H1 (cell line): ENCODE measurements at regions not wholly inside any gene's neighbourhood (a gene's known extent, or its start where the extent isn't known, plus 50 kb on each side); places are given as distances from the start of the nearest gene placed in this dataset.

Experiments
- CTCF ChIA-PET: fragments of 300-600 bp; sonication (Branson Sonifier 250); formaldehyde crosslinking; loops from one replicate; lab custom pipeline; 2021; ENCODE audit not compliant: partially characterized antibody; lab: Charles Lee
- POLR2A ChIA-PET: fragments of 300-600 bp; sonication (Branson Sonifier 250); formaldehyde crosslinking; loops from one replicate; lab custom pipeline; 2021; ENCODE audit warnings: inconsistent platforms; ENCODE audit not compliant: partially characterized antibody; lab: Charles Lee
- DNase-seq, 2 experiments: peaks; one replicate each; pipeline versions ENCODE4 v3.0.0 to v3.0.0-alpha.2; 2010 to 2022; ENCODE audit warnings: low spot score in 2 of 2, low read depth in 1 of 2, mixed read lengths in 1 of 2
- FAIRE-seq: peaks from 2 replicates; lab custom pipeline; 2011; peaks lifted over from hg19 to GRCh38; lab: Jason Lieb, UNC
- H2AFZ ChIP-seq: 2 replicates; pipeline ENCODE4 v1.8.1; 2012; ENCODE audit warnings: low read length, inconsistent platforms
- H2AK5ac ChIP-seq: 2 replicates; pipeline ENCODE4 v1.6.1; 2013; ENCODE audit warnings: low read depth, low read length
- H2BK120ac ChIP-seq: replicated peaks from 2 replicates; pipeline ENCODE3; 2013; ENCODE audit warnings: low read depth, low read length, inconsistent platforms
- H2BK12ac ChIP-seq: 2 replicates; pipeline ENCODE4 v1.6.1; 2013; ENCODE audit warnings: low read depth, low read length
- H2BK15ac ChIP-seq: 2 replicates; pipeline ENCODE4 v1.6.1; 2013; ENCODE audit warnings: low read length
- H2BK20ac ChIP-seq: 2 replicates; pipeline ENCODE4 v1.6.1; 2013; ENCODE audit warnings: low read length
- H2BK5ac ChIP-seq: 2 replicates; pipeline ENCODE4 v1.6.1; 2013; ENCODE audit warnings: low read depth, low read length
- H3K14ac ChIP-seq: 2 replicates; pipeline ENCODE4 v1.6.1; 2013; ENCODE audit warnings: inconsistent platforms; ENCODE audit not compliant: insufficient read length
- H3K18ac ChIP-seq: 2 replicates; pipeline ENCODE4 v1.6.1; 2013; ENCODE audit warnings: low read length; ENCODE audit errors: extremely low read depth
- H3K23ac ChIP-seq: 2 replicates; pipeline ENCODE4 v1.6.1; 2013; ENCODE audit warnings: inconsistent platforms; ENCODE audit not compliant: insufficient read length
- H3K23me2 ChIP-seq: 2 replicates; pipeline ENCODE4 v1.6.1; 2013; ENCODE audit warnings: low read depth, low read length
- H3K27ac ChIP-seq: 2 replicates; pipeline ENCODE4 v1.6.1; 2011; ENCODE audit warnings: low read depth, low read length, inconsistent platforms
- H3K27me3 ChIP-seq, 4 experiments: replicated peaks in 1 of 4; 1 replicate in 1 of 4; 2 replicates in 3 of 4; pipeline versions ENCODE4 v1.6.1 to v1.8.1; 2011 to 2013; ENCODE audit warnings: low read length in 3 of 4, mild to moderate bottlenecking in 3 of 4, inconsistent platforms in 2 of 4, mixed read lengths in 2 of 4, moderate library complexity in 1 of 4; ENCODE audit not compliant: control insufficient read depth in 3 of 4, insufficient read depth in 3 of 4; ENCODE audit errors: extremely low read depth in 1 of 4
- H3K36me3 ChIP-seq, 4 experiments: 2 replicates each; pipeline versions ENCODE4 v1.6.1 to v1.8.1; 2011 to 2013; ENCODE audit warnings: mild to moderate bottlenecking in 4 of 4, low read length in 3 of 4, moderate library complexity in 2 of 4, control low read depth in 1 of 4, inconsistent platforms in 1 of 4; ENCODE audit not compliant: insufficient read depth in 4 of 4, control insufficient read depth in 2 of 4
- H3K4ac ChIP-seq: replicated peaks from 2 replicates; pipeline ENCODE3; 2013; ENCODE audit warnings: low read length, low read depth, mixed read lengths, inconsistent platforms; ENCODE audit not compliant: insufficient read length
- H3K4me1 ChIP-seq, 4 experiments: replicated peaks in 1 of 4; 1 replicate in 1 of 4; 2 replicates in 3 of 4; pipeline versions ENCODE4 v1.6.1 to v1.8.1; 2011 to 2013; ENCODE audit warnings: low read length in 3 of 4, inconsistent platforms in 2 of 4, mixed read lengths in 1 of 4; ENCODE audit not compliant: insufficient read depth in 4 of 4, control insufficient read depth in 3 of 4
- H3K4me2 ChIP-seq, 2 experiments: 2 replicates each; pipeline versions ENCODE4 v1.6.1 to v1.8.1; 2011 to 2013; ENCODE audit warnings: low read depth in 2 of 2, low read length in 2 of 2, control low read depth in 1 of 2, inconsistent platforms in 1 of 2, mild to moderate bottlenecking in 1 of 2; ENCODE audit not compliant: insufficient read depth in 1 of 2
- H3K4me3 ChIP-seq, 4 experiments: fragments of 200-600, 300-600 bp in 1 of 4; sonication (generic), shearing (Covaris generic), sonication (Bioruptor Twin) in 1 of 4; 2 replicates each; pipeline versions ENCODE4 v1.5.1 to v1.8.1; 2011 to 2016; ENCODE audit warnings: low read length in 4 of 4, low read depth in 3 of 4, control low read depth in 2 of 4, inconsistent platforms in 2 of 4, mild to moderate bottlenecking in 2 of 4, mixed read lengths in 1 of 4, moderate library complexity in 1 of 4; ENCODE audit not compliant: insufficient read depth in 2 of 4; ENCODE audit errors: extremely low read depth in 1 of 4
- H3K56ac ChIP-seq: replicated peaks from 2 replicates; pipeline ENCODE3; 2013; ENCODE audit warnings: low read depth, mild to moderate bottlenecking, mixed read lengths, low read length, inconsistent platforms; ENCODE audit not compliant: insufficient read length
- H3K79me1 ChIP-seq: 2 replicates; pipeline ENCODE4 v1.6.1; 2013; ENCODE audit warnings: low read depth, low read length, control low read depth
- H3K79me2 ChIP-seq, 2 experiments: 2 replicates each; pipeline versions ENCODE4 v1.6.1 to v1.8.1; 2012 to 2013; ENCODE audit warnings: low read length in 2 of 2, mild to moderate bottlenecking in 2 of 2, inconsistent platforms in 1 of 2; ENCODE audit not compliant: insufficient read depth in 2 of 2, control insufficient read depth in 1 of 2
- H3K9ac ChIP-seq, 4 experiments: replicated peaks in 1 of 4; 1 replicate in 1 of 4; 2 replicates in 3 of 4; pipeline versions ENCODE4 v1.6.1 to v1.8.1; 2011 to 2013; ENCODE audit warnings: low read depth in 3 of 4, low read length in 3 of 4, control low read depth in 2 of 4, mild to moderate bottlenecking in 2 of 4, moderate library complexity in 2 of 4, inconsistent platforms in 1 of 4; ENCODE audit errors: extremely low read depth in 1 of 4
- H3K9me3 ChIP-seq, 2 experiments: 2 replicates each; pipeline versions ENCODE4 v1.6.1 to v1.8.1; 2012 to 2013; ENCODE audit warnings: mild to moderate bottlenecking in 2 of 2, moderate library complexity in 2 of 2, control low read depth in 1 of 2, inconsistent platforms in 1 of 2, low read depth in 1 of 2, low read length in 1 of 2, mixed read lengths in 1 of 2; ENCODE audit not compliant: insufficient read depth in 2 of 2
- H4K20me1 ChIP-seq, 2 experiments: replicated peaks in 1 of 2; 2 replicates each; pipeline versions ENCODE3 to v1.8.1; 2011 to 2013; ENCODE audit warnings: inconsistent platforms in 2 of 2, low read length in 2 of 2, mild to moderate bottlenecking in 1 of 2; ENCODE audit not compliant: insufficient read depth in 2 of 2, control insufficient read depth in 1 of 2
- H4K5ac ChIP-seq: 2 replicates; pipeline ENCODE4 v1.6.1; 2013; ENCODE audit warnings: low read length, low read depth, mixed read lengths, inconsistent platforms; ENCODE audit not compliant: insufficient read length
- H4K8ac ChIP-seq: 2 replicates; pipeline ENCODE4 v1.8.0; 2013; ENCODE audit warnings: mild to moderate bottlenecking, moderate library complexity, low read length, inconsistent platforms; ENCODE audit not compliant: insufficient read depth; ENCODE audit errors: extremely low read depth
- H4K91ac ChIP-seq: replicated peaks from 2 replicates; pipeline ENCODE3; 2013; ENCODE audit warnings: low read length, mixed read lengths, inconsistent platforms; ENCODE audit not compliant: insufficient read length
- BACH1 ChIP-seq: IDR thresholded peaks from 2 replicates; pipeline ENCODE4 v1.6.1; 2012; ENCODE audit warnings: low read length, improper control_type of control experiment
- CBX5 ChIP-seq: fragments of 300-800, 300-1000 bp; sonication (generic); IDR thresholded peaks from 2 replicates; pipeline ENCODE4 v1.7.1; 2016; ENCODE audit warnings: antibody characterized with exemption, low read length, low read depth
- CTBP2 ChIP-seq: IDR thresholded peaks from 2 replicates; pipeline ENCODE4 v1.7.0; 2011; ENCODE audit warnings: borderline replicate concordance, mild to moderate bottlenecking, moderate library complexity, mixed read lengths, low read length; ENCODE audit not compliant: insufficient read depth, insufficient read length
- EP300 ChIP-seq, 2 experiments: IDR thresholded peaks; 1 replicate in 1 of 2; 2 replicates in 1 of 2; pipeline ENCODE4 v1.6.1; 2011 to 2012; ENCODE audit warnings: low read depth in 2 of 2, low read length in 2 of 2, mild to moderate bottlenecking in 2 of 2, borderline replicate concordance in 1 of 2, inconsistent platforms in 1 of 2, moderate library complexity in 1 of 2
- HDAC6 ChIP-seq: IDR thresholded peaks from one replicate; pipeline ENCODE4 v1.7.1; 2012; ENCODE audit warnings: low read depth, mild to moderate bottlenecking, inconsistent platforms, low read length, moderate library complexity
- JUN ChIP-seq: IDR thresholded peaks from 2 replicates; pipeline ENCODE4 v1.6.1; 2011; ENCODE audit warnings: low read depth, mild to moderate bottlenecking, improper control_type of control experiment, low read length
- JUND ChIP-seq: IDR thresholded peaks from 2 replicates; pipeline ENCODE4 v1.6.1; 2011; ENCODE audit warnings: mild to moderate bottlenecking, improper control_type of control experiment, low read length
- KDM5A ChIP-seq: fragments of 200-600 bp; IDR thresholded peaks from 2 replicates; pipeline ENCODE4 v1.7.1; 2012; ENCODE audit warnings: mild to moderate bottlenecking, low read length, inconsistent platforms, mixed read lengths
- POU5F1 ChIP-seq: IDR thresholded peaks from 2 replicates; pipeline ENCODE4 v1.6.1; 2011; ENCODE audit warnings: low read depth, mild to moderate bottlenecking, low read length, moderate library complexity
- RAD21 ChIP-seq, 2 experiments: IDR thresholded peaks in 1 of 2; conservative IDR thresholded peaks in 1 of 2; 2 replicates each; pipeline ENCODE4 v1.6.1; 2011; ENCODE audit warnings: low read depth in 2 of 2, low read length in 2 of 2, improper control_type of control experiment in 1 of 2, inconsistent platforms in 1 of 2, mild to moderate bottlenecking in 1 of 2, moderate library complexity in 1 of 2
- RBBP5 ChIP-seq: IDR thresholded peaks from 2 replicates; pipeline ENCODE4 v1.7.1; 2012; ENCODE audit warnings: low read depth, mild to moderate bottlenecking, inconsistent platforms, low read length, moderate library complexity, borderline replicate concordance
- SIRT6 ChIP-seq: IDR thresholded peaks from one replicate; pipeline ENCODE4 v1.7.1; 2012; ENCODE audit warnings: low read length, inconsistent platforms
- SRF ChIP-seq: IDR thresholded peaks from 2 replicates; pipeline ENCODE4 v1.6.1; 2011; ENCODE audit warnings: mild to moderate bottlenecking, low read depth, low read length, moderate library complexity
- TEAD4 ChIP-seq: IDR thresholded peaks from 2 replicates; pipeline ENCODE4 v1.6.1; 2012; ENCODE audit warnings: low read depth, low read length, inconsistent platforms, mixed read lengths
- YY1 ChIP-seq: IDR thresholded peaks from 2 replicates; pipeline ENCODE4 v1.6.1; 2011; ENCODE audit warnings: low read depth, mild to moderate bottlenecking, low read length
- WGBS, 2 experiments: shearing (Covaris generic) in 1 of 2; methylation state at CpG; one replicate each; pipeline versions ENCODE4 v1.1.6 to v1.1.7; 2013 to 2015; ENCODE audit warnings: low lambda C conversion rate in 2 of 2, mixed read lengths in 2 of 2, inconsistent platforms in 1 of 2, low coverage in 1 of 2, missing lambda C conversion rate in 1 of 2; ENCODE audit not compliant: insufficient replicate concordance in 2 of 2, insufficient coverage in 1 of 2, insufficient read length in 1 of 2; ENCODE audit errors: extremely low coverage in 1 of 2, missing lambda C conversion rate in 1 of 2; 5-methylcytosine and 5-hydroxymethylcytosine counted together

GRCh38 chrX:39599339-39599738 is 498.4 kb downstream of the BCOR start:
- no peak overlapping the region for H2AK5ac ChIP-seq
- no peak for FAIRE-seq
- H3K27me3 ChIP-seq: no peaks in the 10 kb centered on the region
- CTCF ChIA-PET: interaction anchor here (1.1 kb wide), 1 partner anchor 846 kb away, joined by 3 read pairs; no protein-coding TSS in a partner anchor
- 97% methylated on average over 4 of the region's 6 CpGs; no CpG with 5 or more reads in 1 of the 2 experiments for WGBS, 2 experiments
- no peak overlapping the region for H3K27ac ChIP-seq
- no peak overlapping the region for H2BK15ac ChIP-seq
- TF ChIP-seq JUND: no peak
- no peak for TF ChIP-seq POU5F1
- TF ChIP-seq RBBP5: no peak
- TF ChIP-seq RAD21 (IDR thresholded peaks at IDR 0.05 in 1 of 2, conservative IDR thresholded peaks at IDR 0.05 in 1 of 2; ENCODE audit: low read depth in 2 of 2, low read length in 2 of 2): no peak
- TF ChIP-seq KDM5A: no peak
- no peak for TF ChIP-seq HDAC6
- no peak for TF ChIP-seq YY1
- TF ChIP-seq SRF: no peak
- no peak for TF ChIP-seq EP300 (IDR thresholded peaks at IDR 0.05; ENCODE audit: borderline replicate concordance in 1 of 2, low read depth in 2 of 2, low read length in 2 of 2)
- TF ChIP-seq BACH1: no peak
- TF ChIP-seq CTBP2: no peak
- no peak for TF ChIP-seq CBX5
- TF ChIP-seq SIRT6: no peak
- TF ChIP-seq TEAD4: no peak
- no peak for TF ChIP-seq JUN
- TF ChIP-seq, all 59 proteins: peak for 0
- Histone ChIP-seq H3K9me3 (no peaks in the 10 kb centered on the region), H3K23me2 (no peaks in the 10 kb centered on the region), H3K79me2 (no peaks in the 10 kb centered on the region), H2BK12ac (no peak overlapping the region), H4K20me1 (no peaks in the 10 kb centered on the region), H3K4me2 (no peak overlapping the region), H3K36me3 (no peaks in the 10 kb centered on the region), H3K4me3 (no peak overlapping the region), H2BK20ac (no peak overlapping the region), H3K4me1 (peaks cover 0 to 5% (median 0%) of the 10 kb centered on the region in 4 experiments; a peak in 2 of 7 replicates), H3K56ac (no peak overlapping the region), H2BK5ac (no peak overlapping the region), H3K9ac (no peak overlapping the region), H3K79me1 (no peaks in the 10 kb centered on the region), H4K5ac (no peak overlapping the region), H3K18ac (no peak overlapping the region), H2BK120ac (no peak overlapping the region), H3K23ac (no peak overlapping the region), H2AFZ (no peak overlapping the region), H4K91ac (no peak overlapping the region), H4K8ac (no peak overlapping the region), H3K14ac (no peak overlapping the region), H3K4ac (no peak overlapping the region)
- POLR2A ChIA-PET: no interaction called here
- DNase-seq: no peak
